ENCODE measurements at regions not wholly inside any gene's neighbourhood (a gene's known extent, or its start where the extent isn't known, plus 50 kb on each side); places are given as distances from the start of the nearest gene placed in this dataset.
"Not testable (repeated sequence)": the region's sequence is repeated elsewhere in the genome, so short reads cannot be mapped to it uniquely, and the experiment has no call there.

DNA sequence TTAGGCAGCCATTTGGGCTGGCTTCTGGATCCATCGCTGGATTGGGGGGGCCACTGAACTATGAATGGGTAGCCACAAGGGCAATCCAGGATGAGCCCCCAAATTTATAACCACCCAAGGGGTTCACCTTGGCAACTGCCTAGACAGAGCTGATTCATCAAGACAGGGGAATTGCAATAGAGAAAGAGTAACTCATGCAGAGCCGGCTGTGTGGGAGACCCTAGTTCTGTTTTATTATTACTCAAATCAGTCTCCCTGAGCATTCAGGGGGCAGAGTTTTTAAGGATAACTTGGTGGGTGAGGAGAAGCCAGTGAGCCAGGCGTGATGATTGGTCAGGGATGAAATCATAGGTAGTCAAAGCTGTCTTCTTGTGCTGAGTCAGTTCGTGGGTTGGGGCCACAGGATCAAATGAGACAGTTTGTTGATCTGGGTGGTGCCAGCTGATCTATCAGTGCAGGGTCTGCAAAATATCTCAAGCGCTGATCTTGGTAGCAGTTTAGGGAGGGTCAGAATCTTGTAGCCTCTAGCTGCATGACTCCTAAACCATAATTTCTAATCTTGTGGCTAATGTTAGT, 57.9 kb downstream of the DNAJB9 start:
- DNase-seq, result peak; percentile 19

DNA sequence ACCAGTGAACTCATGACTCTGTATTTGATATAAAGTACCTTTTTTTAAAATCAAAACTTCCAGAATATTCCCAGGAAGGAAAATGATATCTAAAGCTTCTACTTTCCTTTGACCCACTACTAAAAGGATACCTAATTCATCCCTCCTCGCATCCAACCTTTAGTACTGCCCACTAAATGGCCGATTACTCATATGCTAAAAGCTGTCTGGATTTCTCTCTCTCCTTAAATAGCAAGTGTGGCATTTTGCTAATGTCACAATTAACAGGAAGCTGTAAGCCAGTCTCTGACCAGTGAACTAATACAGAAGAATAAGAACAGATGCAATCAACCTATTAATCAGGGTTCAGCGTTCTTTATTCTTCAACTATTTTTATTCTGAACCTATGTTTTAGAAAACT, 59.0 kb downstream of the DNAJB9 start:
- DNase-seq, result no peak

DNA sequence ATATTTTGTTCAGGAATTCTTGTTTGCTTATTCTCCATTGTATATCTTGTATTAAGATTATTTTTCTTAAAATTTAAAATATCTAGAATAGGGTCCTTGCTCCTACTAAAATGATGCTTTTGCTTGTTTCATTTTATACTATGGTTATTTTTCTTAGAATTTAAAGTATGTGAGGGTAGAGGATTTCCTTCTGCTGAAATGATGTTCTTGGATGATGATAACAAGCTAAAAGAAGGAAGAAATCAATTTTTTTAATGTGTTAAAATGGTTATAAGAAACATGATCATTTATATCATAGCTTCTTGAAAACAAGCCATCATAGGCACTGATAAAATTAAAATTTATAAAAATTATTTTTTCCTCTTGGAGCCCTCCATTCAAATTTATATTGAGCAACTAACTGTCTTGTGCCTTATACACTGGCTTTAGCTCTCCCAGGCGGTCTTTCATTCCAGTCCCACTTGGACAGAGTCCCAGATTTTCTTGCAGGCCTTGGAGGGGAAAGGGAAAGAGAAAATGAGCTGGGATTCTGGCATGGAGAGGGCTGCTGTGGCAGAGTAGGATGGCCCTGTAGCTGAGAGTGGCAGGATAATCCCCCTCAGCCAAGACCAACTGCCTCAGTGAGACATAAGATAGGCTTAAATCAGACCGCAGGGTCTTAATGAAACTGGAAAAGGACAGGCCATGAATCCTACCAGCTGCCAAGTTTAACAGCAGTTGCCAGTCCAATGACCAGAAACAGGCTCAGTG, 60.2 kb downstream of the DNAJB9 start:
- no peak for DNase-seq

DNA sequence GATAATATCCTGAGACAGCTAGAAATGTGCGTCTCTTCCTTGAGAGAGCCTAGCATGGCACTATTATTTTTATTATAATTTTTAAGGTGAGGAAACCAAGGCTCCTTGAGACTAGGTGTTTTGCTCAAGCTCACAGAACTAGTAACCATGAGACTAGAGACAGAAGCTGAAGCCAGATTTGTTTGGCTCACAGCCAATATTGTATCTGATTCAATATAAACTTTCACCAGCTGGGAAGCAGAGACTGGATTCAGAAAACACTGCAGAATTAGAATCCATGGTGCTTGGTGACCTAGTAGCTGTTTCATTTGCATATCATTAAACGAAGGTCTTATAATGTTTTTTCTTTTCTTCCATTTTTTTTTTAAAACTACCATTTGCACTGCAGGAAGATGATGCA, 64.4 kb downstream of the DNAJB9 start:
- no peak for DNase-seq

DNA sequence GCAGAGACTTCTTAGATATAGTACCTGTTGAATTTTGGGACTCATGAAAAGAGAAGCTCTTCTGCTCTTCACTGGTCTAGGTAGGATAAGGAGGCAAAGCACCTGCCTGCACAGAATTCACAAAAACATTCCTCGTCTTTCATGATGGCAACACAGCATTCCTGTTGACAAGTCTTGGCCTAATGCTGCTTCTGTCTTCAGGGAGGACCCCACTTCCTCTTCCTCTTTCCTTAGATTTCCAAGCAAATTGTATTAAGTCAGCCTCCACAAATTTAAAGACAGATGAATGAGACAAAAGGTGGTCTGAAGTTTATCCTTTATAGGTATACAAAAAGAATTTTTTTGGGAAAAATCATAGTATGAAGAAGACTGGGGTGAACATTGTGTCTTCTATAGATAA, 64.9 kb downstream of the DNAJB9 start:
- DNase-seq, result no peak

DNA sequence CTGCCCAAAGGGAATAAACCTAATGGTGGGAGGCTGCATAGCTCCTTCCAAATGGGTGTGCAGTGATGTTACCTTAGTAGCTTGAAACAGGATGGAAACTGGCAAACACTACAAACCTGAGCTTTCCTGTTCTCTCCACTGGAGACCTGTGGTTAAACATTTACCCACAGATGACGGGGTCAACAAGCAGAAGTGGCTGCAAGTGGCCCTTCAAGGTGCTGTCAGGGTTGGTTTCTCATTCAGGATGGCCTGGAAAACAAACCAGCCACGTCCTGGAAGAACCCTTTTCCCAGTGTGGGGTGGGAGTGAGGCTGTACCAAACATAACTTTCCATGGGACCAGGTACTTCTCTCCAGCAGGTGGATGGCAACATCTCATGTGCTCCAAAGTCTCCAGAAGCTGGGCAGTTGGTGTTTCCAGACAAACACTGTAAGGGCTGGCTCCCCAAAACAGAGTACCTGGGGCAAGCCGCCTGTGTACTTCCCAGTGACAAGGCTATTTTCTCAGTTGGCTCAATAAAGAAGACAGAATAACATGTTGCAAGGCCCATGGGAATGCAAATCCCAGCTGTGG, 67.5 kb downstream of the DNAJB9 start:
- no peak for DNase-seq

DNA sequence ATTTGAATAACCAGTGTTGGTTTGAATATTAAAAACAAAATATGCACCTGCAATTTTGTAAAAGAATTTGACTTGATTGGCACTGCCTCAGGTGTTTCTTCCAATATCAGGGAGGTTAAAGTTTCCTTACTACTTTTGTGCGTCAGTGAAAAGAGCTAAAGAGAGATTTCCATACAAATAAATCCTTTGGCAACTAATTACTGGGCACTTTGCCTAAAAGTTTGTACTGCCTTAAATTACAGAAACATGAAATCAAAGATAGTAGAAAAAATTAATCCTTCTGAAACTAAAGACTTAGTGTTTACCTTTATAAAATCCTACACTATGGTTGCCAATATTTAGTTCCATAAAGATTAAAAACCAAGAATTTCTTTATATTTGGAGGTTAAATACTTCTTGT, 72.5 kb downstream of the DNAJB9 start:
- DNase-seq, result no peak

DNA sequence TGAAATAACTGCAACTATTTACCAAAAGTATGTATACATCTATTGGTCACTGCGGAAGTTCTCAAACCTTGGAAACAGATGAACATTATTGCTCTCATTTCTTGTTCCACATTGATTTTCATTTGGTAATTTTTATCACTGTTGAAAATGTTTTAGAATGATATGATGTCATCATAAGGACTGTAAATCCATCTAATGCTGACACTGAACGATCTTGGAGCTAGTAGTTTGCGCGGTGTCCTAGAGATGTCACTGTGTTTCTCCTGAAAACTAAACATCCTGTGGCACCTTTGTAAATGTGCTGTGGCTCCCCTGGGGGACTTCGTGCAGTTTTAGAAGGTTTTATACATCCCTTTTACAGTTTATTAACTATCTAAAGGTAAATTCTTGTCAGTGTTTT, 73.5 kb downstream of the DNAJB9 start:
- no peak for DNase-seq

DNA sequence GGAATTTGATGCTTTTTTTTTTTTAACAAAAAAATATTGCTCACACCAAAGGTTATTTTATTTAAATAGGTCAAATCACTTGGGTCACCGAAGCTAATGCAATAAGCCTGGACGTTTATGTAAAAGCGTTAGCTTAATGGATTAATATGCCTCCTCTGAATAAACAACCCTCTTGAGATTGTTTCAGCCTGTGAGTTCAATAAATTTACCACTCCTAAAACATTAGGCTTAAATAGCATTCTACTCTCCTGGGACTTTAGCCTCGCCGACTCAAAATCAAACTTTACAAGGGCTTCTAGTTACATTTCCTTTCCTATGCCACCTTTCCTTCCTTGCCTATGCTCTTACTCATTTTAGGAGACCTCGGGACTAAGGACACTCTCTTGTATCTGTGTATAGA, 79.3 kb downstream of the DNAJB9 start:
- no peak for DNase-seq

DNA sequence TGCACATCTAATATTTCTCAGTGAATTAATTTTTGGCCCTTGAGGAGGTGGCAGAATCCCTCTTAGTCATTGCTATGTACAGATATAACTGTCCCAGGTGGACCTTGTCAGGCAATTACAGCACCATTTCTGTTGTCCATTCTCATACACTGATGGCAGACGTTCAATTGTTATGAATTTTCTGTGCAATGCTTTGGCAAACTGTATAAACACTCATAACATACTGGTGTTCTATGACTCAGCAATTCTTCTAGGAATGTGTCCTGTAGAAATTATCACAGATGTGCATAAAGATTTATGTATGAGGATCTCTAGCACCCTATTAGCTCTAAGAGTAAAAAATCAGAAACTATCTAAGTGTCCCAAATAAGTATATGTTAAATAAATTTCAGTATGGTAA, 80.8 kb downstream of the DNAJB9 start:
- DNase-seq, result no peak

DNA sequence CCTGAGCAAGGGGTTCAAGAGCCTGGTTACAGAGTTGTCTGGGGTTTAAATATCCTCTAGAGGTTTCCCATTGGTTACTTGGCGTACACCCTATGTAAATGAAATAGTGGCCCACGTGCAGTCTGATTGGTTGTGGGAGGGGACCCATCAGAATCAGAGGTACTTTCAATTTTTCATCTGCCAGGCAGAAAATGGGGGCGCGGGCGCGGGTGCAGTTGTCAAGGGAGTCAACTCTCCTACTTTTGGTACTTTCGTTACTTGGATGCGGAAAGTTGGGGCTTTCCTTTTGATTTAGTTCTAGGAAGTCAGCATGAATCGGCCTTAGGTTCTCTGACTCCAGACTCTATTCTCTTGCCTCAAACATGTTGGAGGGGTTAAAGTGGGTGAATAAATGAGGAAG, 83.2 kb downstream of the DNAJB9 start:
- no peak for DNase-seq

DNA sequence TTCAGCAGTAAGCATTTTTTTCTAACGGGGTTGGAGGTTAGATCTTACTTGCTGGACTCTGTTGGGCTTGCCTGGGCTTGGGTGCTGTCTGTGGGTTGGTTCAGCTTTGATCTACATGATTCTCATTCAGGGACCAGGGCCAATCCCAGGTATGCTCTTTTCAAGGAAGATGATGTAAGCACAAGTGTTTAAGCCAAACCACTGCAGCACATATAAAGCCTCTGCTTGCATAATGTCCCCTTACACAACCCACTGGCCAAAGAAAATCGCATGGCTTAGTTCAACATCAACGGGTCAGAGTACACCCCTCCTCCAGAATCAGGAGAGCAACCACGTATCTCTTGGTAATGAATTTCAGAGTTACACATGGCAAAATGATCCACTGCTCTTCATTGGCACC, 83.9 kb downstream of the DNAJB9 start:
- no peak for DNase-seq

DNA sequence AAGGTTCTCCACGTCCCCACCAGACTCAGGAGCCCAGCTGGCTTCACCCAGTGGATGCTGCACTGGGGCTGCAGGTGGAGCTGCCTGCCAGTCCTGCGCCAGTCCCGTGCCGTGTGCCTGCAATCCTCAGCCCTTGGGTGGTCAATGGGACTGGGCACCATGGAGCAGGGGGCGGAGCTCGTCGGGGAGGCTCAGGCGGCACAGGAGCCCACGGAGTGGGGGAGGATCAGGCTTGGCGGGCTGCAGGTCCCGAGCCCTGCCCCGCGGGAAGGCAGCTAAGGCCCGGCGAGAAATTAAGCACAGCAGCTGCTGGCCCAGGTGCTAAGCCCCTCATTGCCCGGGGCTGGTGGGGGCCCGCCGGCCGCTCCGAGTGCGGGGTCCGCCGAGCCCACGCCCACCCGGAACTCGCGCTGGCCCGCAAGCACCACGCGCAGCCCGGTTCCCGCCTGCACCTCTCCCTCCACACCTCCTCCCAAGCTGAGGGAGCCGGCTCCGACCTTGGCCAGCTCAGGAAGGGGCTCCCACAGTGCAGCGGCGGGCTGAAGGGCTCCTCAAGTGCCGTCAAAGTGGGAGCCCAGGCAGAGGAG, 87.6 kb downstream of the DNAJB9 start:
- DNase-seq, result not testable (repeated sequence)

DNA sequence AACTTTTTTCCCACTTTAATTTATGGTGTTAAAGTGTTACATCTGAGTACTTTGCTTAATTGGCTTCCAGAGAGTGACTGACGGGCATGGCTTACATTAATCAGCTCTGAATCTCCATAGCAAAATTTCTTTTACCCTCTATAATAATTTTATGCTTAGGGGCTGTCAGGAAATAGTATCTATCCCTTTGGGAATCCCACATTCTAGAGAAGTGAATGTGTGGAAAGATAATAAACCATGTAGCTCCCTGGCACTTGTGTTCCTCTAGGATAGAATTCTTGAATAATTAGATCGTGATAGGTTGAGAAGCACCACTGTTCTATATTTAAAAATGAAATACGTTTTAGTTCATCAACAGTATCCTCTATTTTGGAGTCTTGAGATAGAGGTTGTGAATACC, 89.6 kb downstream of the DNAJB9 start:
- DNase-seq, result no peak

DNA sequence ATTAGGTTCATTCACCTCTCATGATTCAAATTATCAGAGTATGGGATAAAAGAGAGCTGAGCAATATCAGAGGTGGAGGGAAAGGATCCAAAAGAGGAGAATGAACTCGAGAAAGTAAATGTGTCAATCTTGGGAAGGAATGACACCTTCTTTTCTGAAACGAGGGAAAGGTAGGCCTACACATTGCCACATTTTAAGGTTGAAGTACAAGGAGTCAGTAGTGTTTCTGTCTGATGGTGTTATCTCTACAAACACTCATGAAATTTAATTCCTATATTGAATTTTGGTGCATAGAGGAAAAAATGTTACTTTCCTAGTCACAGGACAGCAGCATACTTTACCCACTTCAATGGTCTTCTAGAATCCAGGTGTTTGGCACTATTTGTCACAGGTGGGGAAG, 90.2 kb downstream of the DNAJB9 start:
- DNase-seq, result no peak

DNA sequence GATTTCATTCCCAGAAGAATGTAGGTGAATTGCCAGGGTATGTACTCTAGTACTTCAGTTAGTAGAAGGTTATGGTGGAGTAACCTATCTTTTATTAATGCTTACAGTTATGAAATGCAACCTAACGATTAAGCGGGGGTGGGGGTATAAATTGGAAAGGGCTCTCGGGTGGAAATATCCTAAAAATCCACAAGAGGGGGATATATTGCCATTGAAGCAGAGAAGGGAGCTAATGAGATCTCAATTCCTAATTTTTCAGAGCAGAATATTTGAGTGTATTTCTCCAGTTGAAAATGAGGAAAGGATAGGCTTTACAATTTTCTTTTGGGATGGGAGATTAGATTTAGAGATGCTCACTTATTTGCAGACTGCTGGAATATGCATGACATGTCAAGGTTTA, 90.8 kb downstream of the DNAJB9 start:
- DNase-seq, result no peak

DNA sequence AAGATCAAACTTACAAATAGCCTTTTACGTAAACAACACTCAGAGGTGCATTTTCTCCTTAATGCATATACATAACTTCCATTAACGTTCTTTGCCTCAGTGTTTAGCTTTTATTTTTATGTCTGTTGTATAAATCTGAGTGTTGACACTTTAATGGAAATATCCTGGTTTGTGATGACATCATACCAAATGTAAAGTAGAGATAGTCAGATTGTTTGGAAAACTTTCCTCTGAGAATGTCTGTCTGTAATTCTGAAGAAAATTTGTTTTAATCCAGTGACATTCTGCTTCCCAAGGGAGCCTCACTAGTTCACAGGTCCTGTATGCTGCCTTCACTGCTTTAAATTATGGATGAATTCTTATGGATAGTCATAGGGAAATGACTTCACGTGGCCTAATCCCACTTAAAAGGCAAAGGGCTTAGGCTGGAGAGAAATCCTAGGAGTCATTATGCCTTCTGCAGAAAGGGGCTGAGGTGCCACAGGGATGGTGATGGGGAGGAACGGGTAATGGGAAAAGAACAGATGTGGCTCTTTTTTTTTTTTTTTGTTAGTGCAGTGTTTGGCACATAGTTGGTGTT, 93.2 kb downstream of the DNAJB9 start:
- no peak for DNase-seq

DNA sequence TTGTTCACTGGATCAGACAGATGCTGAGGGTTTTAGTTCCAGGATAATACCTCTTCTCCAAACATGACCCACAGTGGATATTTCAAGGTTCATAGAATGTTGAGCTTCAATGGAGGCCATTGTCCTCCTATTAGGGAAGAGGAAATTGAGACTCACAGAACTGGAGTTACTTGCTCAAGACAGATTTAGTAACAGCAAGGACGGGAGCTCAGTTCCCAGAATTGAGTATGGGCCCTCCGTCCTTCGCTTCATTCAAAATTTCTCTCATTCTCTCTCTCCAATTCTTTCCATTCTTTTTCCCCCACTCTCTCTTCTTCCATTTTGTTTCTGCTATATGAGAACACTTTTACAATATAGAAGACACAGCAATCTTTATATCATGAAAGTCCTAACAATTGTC, 94.0 kb downstream of the DNAJB9 start:
- no peak for DNase-seq

DNA sequence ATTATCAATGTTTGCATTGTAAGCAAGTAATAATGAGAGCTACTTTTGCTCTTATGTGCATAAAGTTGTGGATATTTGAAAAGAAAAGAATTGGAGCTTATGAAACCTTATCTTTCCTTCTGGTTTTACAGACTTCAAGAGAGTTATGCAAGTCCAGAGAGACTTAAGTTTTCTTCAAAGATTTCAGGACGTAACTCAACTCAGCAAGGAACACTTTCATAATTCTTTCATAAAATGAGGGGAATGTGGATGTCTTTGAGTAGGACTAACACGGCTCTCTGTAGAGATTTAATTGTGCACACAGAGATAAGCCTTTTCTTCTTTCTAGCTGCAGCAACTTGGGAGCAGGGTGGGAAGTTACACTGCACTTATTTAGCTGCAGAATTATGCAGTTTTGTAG, 97.5 kb downstream of the DNAJB9 start:
- DNase-seq, result no peak

DNA sequence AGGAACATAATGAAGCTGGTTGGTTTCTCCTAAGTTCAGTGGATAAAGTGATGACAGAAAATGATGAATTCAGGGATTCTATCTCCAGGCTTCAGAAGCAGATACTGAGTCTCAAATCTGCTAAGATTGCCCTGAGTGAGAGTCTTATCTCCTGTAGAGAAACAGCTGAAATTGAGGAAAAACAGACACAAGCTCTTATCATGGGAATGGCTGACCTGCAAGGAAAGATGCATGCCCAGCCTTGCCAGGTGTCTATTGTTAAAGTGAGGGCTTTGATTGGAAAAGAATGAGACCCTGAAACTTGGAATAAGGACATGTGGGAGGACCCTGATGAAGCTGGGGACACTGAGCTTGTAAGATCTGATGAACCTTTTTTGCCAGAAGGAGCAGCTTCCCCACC, 100.3 kb downstream of the DNAJB9 start:
- no peak for DNase-seq

DNA sequence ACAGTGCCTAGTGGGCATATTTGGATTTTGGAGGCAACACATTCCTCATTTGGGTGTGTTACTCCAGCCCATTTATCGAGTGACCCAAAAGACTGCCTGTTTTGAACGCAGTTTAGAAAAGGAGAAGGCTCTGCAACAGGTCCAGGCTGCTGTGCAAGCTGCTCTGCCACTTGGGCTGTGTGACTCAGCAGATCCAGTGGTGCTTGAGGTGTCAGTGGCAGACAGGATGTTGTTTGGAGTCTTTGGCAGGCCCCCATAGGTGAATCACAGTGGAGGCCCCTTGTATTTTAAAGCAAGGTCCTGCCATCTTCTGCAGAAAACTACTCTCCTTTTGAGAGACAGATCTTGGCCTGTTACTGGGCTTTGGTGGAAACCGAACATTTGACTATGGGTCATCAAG, 104.0 kb downstream of the DNAJB9 start:
- DNase-seq, result not testable (repeated sequence)

DNA sequence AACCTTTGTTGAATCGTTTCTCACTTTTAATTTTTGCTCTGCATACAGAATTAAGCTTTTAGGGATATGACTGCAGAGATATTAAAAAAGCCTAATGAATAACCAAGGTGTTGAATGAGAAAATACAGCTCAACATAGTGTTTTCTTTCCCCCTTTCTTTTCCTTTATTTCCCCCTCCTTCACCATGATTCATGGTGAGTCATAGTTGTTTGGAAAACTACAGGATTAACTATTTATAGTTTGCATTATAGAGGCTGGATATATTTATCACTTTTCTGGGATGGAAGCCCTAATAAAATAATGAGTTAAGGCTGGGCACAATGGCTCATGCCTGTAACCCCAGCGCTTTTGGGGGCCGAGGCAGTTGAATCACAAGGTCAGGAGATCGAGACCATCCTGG, 115.0 kb downstream of the DNAJB9 start:
- no peak for DNase-seq

DNA sequence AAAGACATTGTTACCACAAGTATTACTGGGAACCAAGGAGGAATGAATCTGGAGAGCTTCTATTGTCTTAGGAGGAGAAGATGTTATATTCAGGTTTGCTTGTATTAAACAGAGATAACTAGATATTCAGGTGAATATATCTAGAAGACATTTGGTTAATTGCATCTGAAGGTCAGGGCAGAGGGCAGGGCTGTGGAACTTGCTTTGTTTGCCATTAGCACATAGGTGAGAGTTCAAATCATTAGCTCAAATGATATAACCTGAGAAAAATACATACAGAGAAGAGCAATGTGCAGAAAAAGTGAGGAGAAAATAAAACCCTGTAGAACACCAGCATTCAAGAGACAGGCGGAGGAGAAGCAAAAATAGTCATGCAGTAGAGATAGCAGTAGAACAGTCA, 116.8 kb downstream of the DNAJB9 start:
- DNase-seq, result no peak

DNA sequence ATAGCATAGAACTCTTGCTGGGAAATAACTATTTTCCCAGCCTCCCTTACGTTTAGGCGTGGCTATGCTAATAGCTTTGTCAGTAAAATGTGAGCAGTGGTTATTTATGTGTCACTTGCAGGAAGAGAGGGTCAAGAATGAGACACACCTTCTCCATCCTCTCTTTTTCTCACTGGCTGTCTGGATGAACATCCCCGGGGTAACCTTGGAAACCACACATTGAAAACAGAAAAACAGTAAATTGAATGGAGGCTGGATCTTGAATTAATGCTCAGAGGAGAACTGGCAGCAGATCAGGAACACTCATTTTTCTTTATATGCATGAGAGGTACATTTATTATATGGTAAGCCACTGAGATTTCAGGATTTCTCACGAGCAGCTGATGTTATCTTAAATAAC, 127.6 kb downstream of the DNAJB9 start:
- DNase-seq, result no peak
